ENCODE measurements at regions not wholly inside any gene's neighbourhood (a gene's known extent, or its start where the extent isn't known, plus 50 kb on each side); places are given as distances from the start of the nearest gene placed in this dataset.

DNA sequence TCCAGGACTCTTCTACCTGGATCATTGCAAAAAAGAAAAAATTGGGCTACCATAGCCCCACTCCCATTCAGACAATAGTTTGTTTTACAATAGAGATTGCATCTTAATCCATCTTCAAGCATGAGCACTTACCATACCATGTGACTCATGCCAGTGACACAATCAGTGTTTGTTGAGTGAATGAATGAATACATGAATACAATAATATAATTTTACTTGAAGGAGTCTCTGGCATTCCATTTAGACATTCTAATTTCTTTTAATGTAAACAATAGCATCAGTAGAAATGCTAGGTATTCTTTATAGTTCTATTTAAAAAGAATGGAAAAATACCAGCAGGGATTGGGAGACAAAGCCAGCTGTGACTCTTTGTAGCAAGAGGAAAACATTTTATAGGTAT is 141.6 kb upstream of the AKR1E2 start (continued):
- TF ChIP-seq BCL11B (tag by site-specific recombination; IDR thresholded peaks at IDR 0.05; ENCODE audit: low read depth), result no peak
- TF ChIP-seq ZBTB48 (tag by site-specific recombination; IDR thresholded peaks at IDR 0.05), result no peak

- POLR2A ChIA-PET, result no interaction called here
- H3K4me3 ChIP-seq (ENCODE audit: low read depth, low read length), result no peak overlapping the region
- no peaks in the 10 kb centered on the region for H3K4me1 ChIP-seq (ENCODE audit: control insufficient read depth, insufficient read depth, low read length)
- H3K36me3 ChIP-seq (ENCODE audit: control insufficient read depth in 2 of 2, insufficient read depth in 1 of 2, low read length in 2 of 2), result no peaks in the 10 kb centered on the region
- CTCF ChIA-PET, result no interaction called here
- H3K9me3 ChIP-seq (ENCODE audit: control insufficient read depth, insufficient read depth, low read depth, low read length), result no peaks in the 10 kb centered on the region
- no peak overlapping the region for H3K27ac ChIP-seq (ENCODE audit: extremely low read depth, low read depth, low read length)
- no peak for TF ChIP-seq ZIC2 (tag by site-specific recombination; IDR thresholded peaks at IDR 0.05)
- TF ChIP-seq, protein P1, sequence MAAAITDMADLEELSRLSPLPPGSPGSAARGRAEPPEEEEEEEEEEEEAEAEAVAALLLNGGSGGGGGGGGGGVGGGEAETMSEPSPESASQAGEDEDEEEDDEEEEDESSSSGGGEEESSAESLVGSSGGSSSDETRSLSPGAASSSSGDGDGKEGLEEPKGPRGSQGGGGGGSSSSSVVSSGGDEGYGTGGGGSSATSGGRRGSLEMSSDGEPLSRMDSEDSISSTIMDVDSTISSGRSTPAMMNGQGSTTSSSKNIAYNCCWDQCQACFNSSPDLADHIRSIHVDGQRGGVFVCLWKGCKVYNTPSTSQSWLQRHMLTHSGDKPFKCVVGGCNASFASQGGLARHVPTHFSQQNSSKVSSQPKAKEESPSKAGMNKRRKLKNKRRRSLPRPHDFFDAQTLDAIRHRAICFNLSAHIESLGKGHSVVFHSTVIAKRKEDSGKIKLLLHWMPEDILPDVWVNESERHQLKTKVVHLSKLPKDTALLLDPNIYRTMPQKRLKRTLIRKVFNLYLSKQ (tag by site-specific recombination; IDR thresholded peaks at IDR 0.05; ENCODE audit: borderline replicate concordance), result no peak
- no peak for TF ChIP-seq ZNF302 (tag by site-specific recombination; IDR thresholded peaks at IDR 0.05; ENCODE audit: low read depth)
- TF ChIP-seq ZNF24 (tag by site-specific recombination; IDR thresholded peaks at IDR 0.05), result no peak
- no peak for TF ChIP-seq TSHZ1 (tag by site-specific recombination; IDR thresholded peaks at IDR 0.05; ENCODE audit: borderline replicate concordance)
- no peak for TF ChIP-seq SCRT2 (tag by site-specific recombination; IDR thresholded peaks at IDR 0.05)
- no peak for TF ChIP-seq ZNF16 (tag by site-specific recombination; IDR thresholded peaks at IDR 0.05; ENCODE audit: low read depth)
- TF ChIP-seq ZNF660 (tag by site-specific recombination; IDR thresholded peaks at IDR 0.05), result no peak
- TF ChIP-seq ZNF10 (tag by site-specific recombination; IDR thresholded peaks at IDR 0.05), result no peak
These were observed 142.2 kb upstream of the AKR1E2 start for GRCh38 chr10:4683838-4684237.

DNA sequence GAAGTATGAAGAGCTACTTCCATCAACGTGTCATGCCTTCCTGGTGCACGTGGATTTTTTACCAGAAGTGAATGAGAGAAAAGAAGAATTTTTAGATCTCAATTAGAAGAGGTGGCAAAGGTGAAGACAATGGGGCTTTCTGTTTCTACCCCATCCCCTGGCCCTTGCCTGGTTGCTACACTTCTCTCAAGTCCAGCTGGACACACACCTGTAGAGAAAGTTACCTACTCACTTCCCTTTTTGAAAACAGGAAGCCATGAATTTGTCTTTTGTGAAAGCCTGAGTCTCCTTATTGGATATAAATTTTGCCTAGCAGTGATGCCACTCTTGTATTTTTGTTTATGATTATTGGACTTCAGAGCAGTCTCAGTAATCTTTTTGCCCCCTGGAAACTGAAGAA is 142.9 kb upstream of the AKR1E2 start:
- Histone ChIP-seq H3K4me1 (ENCODE audit: control insufficient read depth, insufficient read depth, low read length) (no peaks in the 10 kb centered on the region), H3K4me3 (ENCODE audit: low read depth, low read length) (no peak overlapping the region), H3K27ac (ENCODE audit: extremely low read depth, low read depth, low read length) (no peak overlapping the region), H3K9me3 (ENCODE audit: control insufficient read depth, insufficient read depth, low read depth, low read length) (no peaks in the 10 kb centered on the region), H3K36me3 (ENCODE audit: control insufficient read depth in 2 of 2, insufficient read depth in 1 of 2, low read length in 2 of 2) (no peaks in the 10 kb centered on the region)
- CTCF ChIA-PET, result interaction anchor here (0.9 to 1.1 kb wide), 2 partner anchors 9 to 432 kb away, joined by 3 read pairs; no protein-coding TSS in a partner anchor
- POLR2A ChIA-PET, result interaction anchor here (0.6 kb wide), 1 partner anchor 48 kb away, joined by 6 read pairs; no protein-coding TSS in a partner anchor
- TF ChIP-seq ZNF677 (tag by site-specific recombination; IDR thresholded peaks at IDR 0.05) (no peak), ZBTB26 (tag by site-specific recombination; optimal IDR thresholded peaks at IDR 0.05) (no peak), ZNF341 (tag by site-specific recombination; IDR thresholded peaks at IDR 0.05; ENCODE audit: low read depth) (no peak), ZNF514 (tag by site-specific recombination; IDR thresholded peaks at IDR 0.05) (no peak), ZFHX2 (tag by site-specific recombination; conservative IDR thresholded peaks at IDR 0.05) (no peak), ZNF785 (tag by site-specific recombination; IDR thresholded peaks at IDR 0.05) (no peak), HOXD13 (CRISPR knock-in tag; IDR thresholded peaks at IDR 0.05; ENCODE audit: borderline replicate concordance) (no peak), ZNF530 (tag by site-specific recombination; IDR thresholded peaks at IDR 0.05; ENCODE audit: low read depth) (no peak), OVOL3 (tag by site-specific recombination; IDR thresholded peaks at IDR 0.05) (no peak), ZNF510 (tag by site-specific recombination; IDR thresholded peaks at IDR 0.05; ENCODE audit: insufficient replicate concordance) (no peak)
- TF ChIP-seq, protein P2, sequence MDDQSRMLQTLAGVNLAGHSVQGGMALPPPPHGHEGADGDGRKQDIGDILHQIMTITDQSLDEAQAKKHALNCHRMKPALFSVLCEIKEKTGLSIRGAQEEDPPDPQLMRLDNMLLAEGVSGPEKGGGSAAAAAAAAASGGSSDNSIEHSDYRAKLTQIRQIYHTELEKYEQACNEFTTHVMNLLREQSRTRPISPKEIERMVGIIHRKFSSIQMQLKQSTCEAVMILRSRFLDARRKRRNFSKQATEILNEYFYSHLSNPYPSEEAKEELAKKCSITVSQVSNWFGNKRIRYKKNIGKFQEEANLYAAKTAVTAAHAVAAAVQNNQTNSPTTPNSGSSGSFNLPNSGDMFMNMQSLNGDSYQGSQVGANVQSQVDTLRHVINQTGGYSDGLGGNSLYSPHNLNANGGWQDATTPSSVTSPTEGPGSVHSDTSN (CRISPR knock-in tag; IDR thresholded peaks at IDR 0.05), result no peak
- TF ChIP-seq, protein P3, sequence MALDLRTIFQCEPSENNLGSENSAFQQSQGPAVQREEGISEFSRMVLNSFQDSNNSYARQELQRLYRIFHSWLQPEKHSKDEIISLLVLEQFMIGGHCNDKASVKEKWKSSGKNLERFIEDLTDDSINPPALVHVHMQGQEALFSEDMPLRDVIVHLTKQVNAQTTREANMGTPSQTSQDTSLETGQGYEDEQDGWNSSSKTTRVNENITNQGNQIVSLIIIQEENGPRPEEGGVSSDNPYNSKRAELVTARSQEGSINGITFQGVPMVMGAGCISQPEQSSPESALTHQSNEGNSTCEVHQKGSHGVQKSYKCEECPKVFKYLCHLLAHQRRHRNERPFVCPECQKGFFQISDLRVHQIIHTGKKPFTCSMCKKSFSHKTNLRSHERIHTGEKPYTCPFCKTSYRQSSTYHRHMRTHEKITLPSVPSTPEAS (tag by site-specific recombination; IDR thresholded peaks at IDR 0.05), result no peak
- TF ChIP-seq, protein P4, sequence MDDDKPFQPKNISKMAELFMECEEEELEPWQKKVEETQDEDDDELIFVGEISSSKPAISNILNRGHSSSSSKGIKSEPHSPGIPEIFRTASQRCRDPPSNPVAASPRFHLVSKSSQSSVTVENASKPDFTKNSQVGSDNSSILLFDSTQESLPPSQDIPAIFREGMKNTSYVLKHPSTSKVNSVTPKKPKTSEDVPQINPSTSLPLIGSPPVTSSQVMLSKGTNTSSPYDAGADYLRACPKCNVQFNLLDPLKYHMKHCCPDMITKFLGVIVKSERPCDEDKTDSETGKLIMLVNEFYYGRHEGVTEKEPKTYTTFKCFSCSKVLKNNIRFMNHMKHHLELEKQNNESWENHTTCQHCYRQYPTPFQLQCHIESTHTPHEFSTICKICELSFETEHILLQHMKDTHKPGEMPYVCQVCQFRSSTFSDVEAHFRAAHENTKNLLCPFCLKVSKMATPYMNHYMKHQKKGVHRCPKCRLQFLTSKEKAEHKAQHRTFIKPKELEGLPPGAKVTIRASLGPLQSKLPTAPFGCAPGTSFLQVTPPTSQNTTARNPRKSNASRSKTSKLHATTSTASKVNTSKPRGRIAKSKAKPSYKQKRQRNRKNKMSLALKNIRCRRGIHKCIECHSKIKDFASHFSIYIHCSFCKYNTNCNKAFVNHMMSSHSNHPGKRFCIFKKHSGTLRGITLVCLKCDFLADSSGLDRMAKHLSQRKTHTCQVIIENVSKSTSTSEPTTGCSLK (tag by site-specific recombination; IDR thresholded peaks at IDR 0.05), result no peak
